Ovary (tissue), 7 donors: ENCODE measurements at regions not wholly inside any gene's neighbourhood (a gene's known extent, or its start where the extent isn't known, plus 50 kb on each side); places are given as distances from the start of the nearest gene placed in this dataset.

Experiments
- DNase-seq, 5 donors: peaks; one replicate each; pipeline ENCODE4 v3.0.0-alpha.2; 2019 to 2020
- H3K27ac ChIP-seq, 2 donors: fragments of 200-600 bp; one replicate each; pipeline versions ENCODE4 v1.5.1 to v1.8.0; 2019 to 2022
- H3K27me3 ChIP-seq: fragments of 200-600 bp; one replicate; pipeline ENCODE4 v1.8.0; 2022
- H3K36me3 ChIP-seq: fragments of 200-600 bp; sonication (generic); one replicate; pipeline ENCODE4 v1.5.1; 2019
- H3K4me1 ChIP-seq: one replicate; pipeline ENCODE4 v1.8.1; 2013; ENCODE audit warnings: mild to moderate bottlenecking, moderate library complexity; ENCODE audit not compliant: insufficient read depth
- H3K4me3 ChIP-seq: fragments of 200-600 bp; sonication (generic); one replicate; pipeline ENCODE4 v1.5.1; 2017
- H3K9me3 ChIP-seq, 2 donors: fragments of 200-600 bp in 1 of 2; sonication (generic) in 1 of 2; one replicate each; pipeline versions ENCODE4 v1.5.1 to v1.8.1; 2013 to 2019; ENCODE audit warnings: mild to moderate bottlenecking in 1 of 2, moderate library complexity in 1 of 2
- EP300 ChIP-seq: sonication (generic); formaldehyde crosslinking; IDR thresholded peaks from one replicate; pipeline ENCODE4 v1.6.1; 2017; ENCODE audit warnings: antibody characterized with exemption
- POLR2A ChIP-seq: fragments of 450-650 bp; IDR thresholded peaks from one replicate; pipeline ENCODE4 v1.6.1; 2017; ENCODE audit warnings: antibody characterized with exemption, mild to moderate bottlenecking, moderate library complexity
- WGBS, 3 donors: extraction: QIAGEN DNeasy Blood & Tissue Kit in 1 of 3; methylation state at CpG; one replicate each; pipeline versions ENCODE4 v1.1.5 to v1.1.7; 2013 to 2017; 5-methylcytosine and 5-hydroxymethylcytosine counted together
- intact Hi-C, 4 donors: fragments of 100-400 bp; cut with DNase I; formaldehyde crosslinking; loops; one replicate each; pipeline versions ENCODE4 v1.11.0 to v1.15.1; 2022 to 2023
- TF ChIP-seq, protein P1 (sequence below), 3 donors: fragments of 450-650 bp in 2 of 3; fragments of 200-600 bp in 1 of 3; IDR thresholded peaks; one replicate each; pipeline versions ENCODE4 v1.5.1 to v1.8.0; 2016 to 2022; ENCODE audit warnings: antibody characterized with exemption in 3 of 3, mild to moderate bottlenecking in 1 of 3
- donor health status: DM: no; HTN: no; CAD: no; lungs with moderate emphysema.
- donor health status: DM: no; HTN: no; CAD: no.
- donor health status: Bipolar disorder and iron deficiency.
- donor health status: DM: no; HTN: no; CAD: no.
- donor health status: DM: yes; HTN: yes; CAD: no.

GRCh38 chr1:70616946-70617345, 205.9 kb downstream of the CTH start:
- Histone ChIP-seq H3K4me1 (no peaks in the 10 kb centered on the region), H3K27ac (no peak overlapping the region), H3K9me3 (no peaks in the 10 kb centered on the region), H3K4me3 (no peak overlapping the region), H3K27me3 (no peaks in the 10 kb centered on the region), H3K36me3 (no peaks in the 10 kb centered on the region)
- 71 to 76% (median 72%) methylated on average over 3 of the region's 3 CpGs for WGBS, 3 donors
- no peak for DNase-seq
- intact Hi-C loops: no loop called here
- no peak for TF ChIP-seq POLR2A
- TF ChIP-seq EP300: no peak
- TF ChIP-seq, protein P1, sequence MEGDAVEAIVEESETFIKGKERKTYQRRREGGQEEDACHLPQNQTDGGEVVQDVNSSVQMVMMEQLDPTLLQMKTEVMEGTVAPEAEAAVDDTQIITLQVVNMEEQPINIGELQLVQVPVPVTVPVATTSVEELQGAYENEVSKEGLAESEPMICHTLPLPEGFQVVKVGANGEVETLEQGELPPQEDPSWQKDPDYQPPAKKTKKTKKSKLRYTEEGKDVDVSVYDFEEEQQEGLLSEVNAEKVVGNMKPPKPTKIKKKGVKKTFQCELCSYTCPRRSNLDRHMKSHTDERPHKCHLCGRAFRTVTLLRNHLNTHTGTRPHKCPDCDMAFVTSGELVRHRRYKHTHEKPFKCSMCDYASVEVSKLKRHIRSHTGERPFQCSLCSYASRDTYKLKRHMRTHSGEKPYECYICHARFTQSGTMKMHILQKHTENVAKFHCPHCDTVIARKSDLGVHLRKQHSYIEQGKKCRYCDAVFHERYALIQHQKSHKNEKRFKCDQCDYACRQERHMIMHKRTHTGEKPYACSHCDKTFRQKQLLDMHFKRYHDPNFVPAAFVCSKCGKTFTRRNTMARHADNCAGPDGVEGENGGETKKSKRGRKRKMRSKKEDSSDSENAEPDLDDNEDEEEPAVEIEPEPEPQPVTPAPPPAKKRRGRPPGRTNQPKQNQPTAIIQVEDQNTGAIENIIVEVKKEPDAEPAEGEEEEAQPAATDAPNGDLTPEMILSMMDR (IDR thresholded peaks at IDR 0.05): no peak

DNA sequence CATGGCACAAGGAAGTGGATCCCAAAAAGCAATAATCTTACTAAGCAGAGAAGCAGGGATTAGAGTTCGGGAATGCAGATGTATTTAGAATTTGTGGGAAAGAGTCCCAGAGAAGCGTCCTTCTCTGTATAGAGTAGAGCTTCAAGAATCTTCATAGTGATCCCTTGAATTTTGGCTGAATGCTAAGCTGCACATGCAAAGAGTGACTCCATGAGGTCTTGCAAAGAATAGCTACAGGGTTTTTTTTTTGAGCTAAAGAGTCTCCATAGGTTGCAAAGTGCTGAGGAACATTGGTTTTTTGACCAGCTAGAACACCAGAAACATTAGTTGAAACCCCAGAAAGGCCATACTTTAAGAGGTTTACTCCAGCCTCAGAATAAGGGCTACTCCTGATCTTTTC, 206.7 kb downstream of the CTH start:
- Histone ChIP-seq H3K27ac (no peak overlapping the region), H3K4me1 (no peaks in the 10 kb centered on the region), H3K4me3 (no peak overlapping the region), H3K9me3 (no peaks in the 10 kb centered on the region), H3K36me3 (no peaks in the 10 kb centered on the region), H3K27me3 (no peaks in the 10 kb centered on the region)
- no peak for DNase-seq
- 82 to 90% (median 85%) methylated on average over 2 of the region's 2 CpGs for WGBS, 3 donors
- intact Hi-C loops: no loop called here
- TF ChIP-seq, protein P1 (IDR thresholded peaks at IDR 0.05): no peak
- no peak for TF ChIP-seq POLR2A
- no peak for TF ChIP-seq EP300

DNA sequence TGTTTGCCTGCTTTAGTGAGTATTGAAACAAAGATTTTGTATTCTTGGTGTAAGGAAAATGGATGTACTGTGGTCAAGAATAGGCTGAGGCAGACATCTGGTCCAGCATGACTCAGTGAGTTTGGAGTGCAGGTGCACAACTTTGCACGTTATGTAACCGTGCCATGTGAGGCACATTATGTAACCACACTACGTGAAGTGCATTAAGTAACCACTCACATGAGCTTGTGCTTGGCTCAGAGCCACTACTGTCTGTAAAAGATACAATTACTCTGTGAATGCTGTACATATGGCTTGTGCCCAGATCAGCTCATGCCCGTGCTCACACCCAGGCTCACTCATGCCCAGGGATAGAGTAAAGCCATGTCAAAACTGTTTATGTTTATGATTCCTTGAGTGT, 216.8 kb downstream of the CTH start:
- intact Hi-C loops: no loop called here
- Histone ChIP-seq H3K36me3 (no peaks in the 10 kb centered on the region), H3K9me3 (no peaks in the 10 kb centered on the region), H3K4me1 (no peaks in the 10 kb centered on the region), H3K27me3 (no peaks in the 10 kb centered on the region), H3K4me3 (no peak overlapping the region), H3K27ac (no peak overlapping the region)
- 61 to 72% (median 69%) methylated on average over 4 of the region's 4 CpGs for WGBS, 3 donors
- no peak for TF ChIP-seq POLR2A
- no peak for TF ChIP-seq EP300
- TF ChIP-seq, protein P1 (IDR thresholded peaks at IDR 0.05): no peak
- DNase-seq: no peak

- H3K4me3 ChIP-seq: no peak overlapping the region
- no peaks in the 10 kb centered on the region for H3K4me1 ChIP-seq
- intact Hi-C loops: no loop called here
- no peaks in the 10 kb centered on the region for H3K9me3 ChIP-seq
- H3K27me3 ChIP-seq: no peaks in the 10 kb centered on the region
- 60 to 87% (median 72%) methylated on average over 5 of the region's 5 CpGs for WGBS, 3 donors
- TF ChIP-seq, protein P1 (IDR thresholded peaks at IDR 0.05): no peak
- TF ChIP-seq EP300: no peak
- no peak for TF ChIP-seq POLR2A
- H3K27ac ChIP-seq: no peak overlapping the region
- no peaks in the 10 kb centered on the region for H3K36me3 ChIP-seq
- DNase-seq: no peak
Measured at GRCh38 chr1:70628973-70629372, 217.9 kb downstream of the CTH start.

GRCh38 chr1:70633004-70633403, 221.9 kb downstream of the CTH start:
- Histone ChIP-seq H3K9me3 (no peaks in the 10 kb centered on the region), H3K4me3 (no peak overlapping the region), H3K36me3 (no peaks in the 10 kb centered on the region), H3K27me3 (no peaks in the 10 kb centered on the region), H3K4me1 (no peaks in the 10 kb centered on the region), H3K27ac (no peak overlapping the region)
- TF ChIP-seq EP300 (no peak), POLR2A (no peak)
- TF ChIP-seq, protein P1 (IDR thresholded peaks at IDR 0.05): no peak
- no peak for DNase-seq
- intact Hi-C loops: no loop called here
- 11 to 18% (median 16%) methylated on average over 1 of the region's 1 CpG for WGBS, 3 donors
